ENCODE measurements at regions not wholly inside any gene's neighbourhood (a gene's known extent, or its start where the extent isn't known, plus 50 kb on each side); places are given as distances from the start of the nearest gene placed in this dataset.

GRCh38 chr3:81951106-81951505, 189.7 kb upstream of the GBE1 start:
- TF ChIP-seq, protein P1, sequence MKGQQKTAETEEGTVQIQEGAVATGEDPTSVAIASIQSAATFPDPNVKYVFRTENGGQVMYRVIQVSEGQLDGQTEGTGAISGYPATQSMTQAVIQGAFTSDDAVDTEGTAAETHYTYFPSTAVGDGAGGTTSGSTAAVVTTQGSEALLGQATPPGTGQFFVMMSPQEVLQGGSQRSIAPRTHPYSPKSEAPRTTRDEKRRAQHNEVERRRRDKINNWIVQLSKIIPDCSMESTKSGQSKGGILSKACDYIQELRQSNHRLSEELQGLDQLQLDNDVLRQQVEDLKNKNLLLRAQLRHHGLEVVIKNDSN (IDR thresholded peaks at IDR 0.05) = no peak
- TF ChIP-seq TEAD4 (IDR thresholded peaks at IDR 0.05) (no peak), CREB1 (IDR thresholded peaks at IDR 0.05; ENCODE audit: low read depth) (no peak), ZBTB7A (IDR thresholded peaks at IDR 0.05; ENCODE audit: low read depth) (no peak), TCF12 (IDR thresholded peaks at IDR 0.05; ENCODE audit: low read depth) (no peak), CEBPB (IDR thresholded peaks at IDR 0.05) (no peak), TAF1 (IDR thresholded peaks at IDR 0.05; ENCODE audit: low read depth) (no peak), EGR1 (IDR thresholded peaks at IDR 0.05) (no peak), YY1 (IDR thresholded peaks at IDR 0.05; ENCODE audit: low read depth) (no peak), FOXM1 (IDR thresholded peaks at IDR 0.05; ENCODE audit: borderline replicate concordance, low read depth) (no peak), RAD21 (IDR thresholded peaks at IDR 0.05; ENCODE audit: low read depth) (no peak), NFIC (IDR thresholded peaks at IDR 0.05) (no peak), EP300 (IDR thresholded peaks at IDR 0.05; ENCODE audit: borderline replicate concordance) (no peak)
- TF ChIP-seq, protein P2, sequence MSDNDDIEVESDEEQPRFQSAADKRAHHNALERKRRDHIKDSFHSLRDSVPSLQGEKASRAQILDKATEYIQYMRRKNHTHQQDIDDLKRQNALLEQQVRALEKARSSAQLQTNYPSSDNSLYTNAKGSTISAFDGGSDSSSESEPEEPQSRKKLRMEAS (IDR thresholded peaks at IDR 0.05) = no peak
- TF ChIP-seq, protein P3, sequence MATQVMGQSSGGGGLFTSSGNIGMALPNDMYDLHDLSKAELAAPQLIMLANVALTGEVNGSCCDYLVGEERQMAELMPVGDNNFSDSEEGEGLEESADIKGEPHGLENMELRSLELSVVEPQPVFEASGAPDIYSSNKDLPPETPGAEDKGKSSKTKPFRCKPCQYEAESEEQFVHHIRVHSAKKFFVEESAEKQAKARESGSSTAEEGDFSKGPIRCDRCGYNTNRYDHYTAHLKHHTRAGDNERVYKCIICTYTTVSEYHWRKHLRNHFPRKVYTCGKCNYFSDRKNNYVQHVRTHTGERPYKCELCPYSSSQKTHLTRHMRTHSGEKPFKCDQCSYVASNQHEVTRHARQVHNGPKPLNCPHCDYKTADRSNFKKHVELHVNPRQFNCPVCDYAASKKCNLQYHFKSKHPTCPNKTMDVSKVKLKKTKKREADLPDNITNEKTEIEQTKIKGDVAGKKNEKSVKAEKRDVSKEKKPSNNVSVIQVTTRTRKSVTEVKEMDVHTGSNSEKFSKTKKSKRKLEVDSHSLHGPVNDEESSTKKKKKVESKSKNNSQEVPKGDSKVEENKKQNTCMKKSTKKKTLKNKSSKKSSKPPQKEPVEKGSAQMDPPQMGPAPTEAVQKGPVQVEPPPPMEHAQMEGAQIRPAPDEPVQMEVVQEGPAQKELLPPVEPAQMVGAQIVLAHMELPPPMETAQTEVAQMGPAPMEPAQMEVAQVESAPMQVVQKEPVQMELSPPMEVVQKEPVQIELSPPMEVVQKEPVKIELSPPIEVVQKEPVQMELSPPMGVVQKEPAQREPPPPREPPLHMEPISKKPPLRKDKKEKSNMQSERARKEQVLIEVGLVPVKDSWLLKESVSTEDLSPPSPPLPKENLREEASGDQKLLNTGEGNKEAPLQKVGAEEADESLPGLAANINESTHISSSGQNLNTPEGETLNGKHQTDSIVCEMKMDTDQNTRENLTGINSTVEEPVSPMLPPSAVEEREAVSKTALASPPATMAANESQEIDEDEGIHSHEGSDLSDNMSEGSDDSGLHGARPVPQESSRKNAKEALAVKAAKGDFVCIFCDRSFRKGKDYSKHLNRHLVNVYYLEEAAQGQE (IDR thresholded peaks at IDR 0.05; ENCODE audit: low read depth) = no peak

DNA sequence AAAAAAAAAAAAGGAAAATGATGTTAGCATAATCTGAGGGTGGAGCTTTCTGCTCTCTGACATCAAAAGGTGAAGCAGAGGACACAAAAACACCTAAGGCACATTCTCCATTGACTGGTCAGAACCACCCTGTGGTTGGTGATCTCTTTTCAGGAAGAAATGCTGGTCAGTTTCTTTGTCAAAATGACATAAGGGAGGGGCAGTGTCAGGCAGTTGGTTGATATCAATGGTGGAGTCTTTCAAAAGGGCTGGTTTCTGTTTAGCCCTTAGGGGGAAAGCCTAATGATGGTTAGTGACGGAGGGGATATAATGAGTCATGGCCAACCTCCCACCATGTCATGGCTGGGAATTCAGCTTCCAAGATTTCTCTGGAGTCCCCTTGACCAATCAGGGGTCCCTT, 185.9 kb upstream of the GBE1 start:
- TF ChIP-seq, protein P1 (IDR thresholded peaks at IDR 0.05) = no peak
- TF ChIP-seq CEBPB (IDR thresholded peaks at IDR 0.05) = no peak
- TF ChIP-seq, protein P3 (IDR thresholded peaks at IDR 0.05; ENCODE audit: low read depth) = no peak
- TF ChIP-seq FOXM1 (IDR thresholded peaks at IDR 0.05; ENCODE audit: borderline replicate concordance, low read depth) = no peak
- no peak for TF ChIP-seq TEAD4 (IDR thresholded peaks at IDR 0.05)
- TF ChIP-seq TCF12 (IDR thresholded peaks at IDR 0.05; ENCODE audit: low read depth) = no peak
- TF ChIP-seq ZBTB7A (IDR thresholded peaks at IDR 0.05; ENCODE audit: low read depth) = no peak
- no peak for TF ChIP-seq RAD21 (IDR thresholded peaks at IDR 0.05; ENCODE audit: low read depth)

- TF ChIP-seq CEBPB (IDR thresholded peaks at IDR 0.05) (no peak), FOXM1 (IDR thresholded peaks at IDR 0.05; ENCODE audit: borderline replicate concordance, low read depth) (no peak)
Observed at GRCh38 chr3:81938681-81939080, 177.2 kb upstream of the GBE1 start.

DNA sequence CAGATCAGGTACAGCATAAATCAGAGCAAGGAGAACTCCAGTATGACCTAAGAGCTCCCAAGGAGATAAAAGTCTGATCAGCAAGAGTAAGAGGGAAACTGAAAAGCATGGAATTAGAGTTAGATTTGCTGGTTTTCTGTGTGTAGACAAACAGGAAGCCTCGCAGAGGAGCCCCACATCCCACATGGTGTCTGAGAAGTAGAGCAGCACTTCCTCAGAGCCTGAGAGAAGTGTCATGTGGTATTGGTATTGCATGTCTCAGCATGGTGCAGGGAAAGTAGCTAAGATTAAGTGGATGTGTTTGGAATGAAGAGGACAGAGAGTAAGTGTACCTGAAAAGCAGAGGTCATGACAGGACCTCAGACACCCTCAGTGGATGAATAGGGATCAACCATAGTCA, 175.4 kb upstream of the GBE1 start:
- TF ChIP-seq TCF12 (IDR thresholded peaks at IDR 0.05; ENCODE audit: low read depth) = no peak
- TF ChIP-seq EGR1 (IDR thresholded peaks at IDR 0.05) = no peak
- no peak for TF ChIP-seq CREB1 (IDR thresholded peaks at IDR 0.05; ENCODE audit: low read depth)
- no peak for TF ChIP-seq YY1 (IDR thresholded peaks at IDR 0.05; ENCODE audit: low read depth)
- no peak for TF ChIP-seq CEBPB (IDR thresholded peaks at IDR 0.05)
- TF ChIP-seq NFIC (IDR thresholded peaks at IDR 0.05) = no peak
- TF ChIP-seq FOXM1 (IDR thresholded peaks at IDR 0.05; ENCODE audit: borderline replicate concordance, low read depth) = no peak
- TF ChIP-seq ZBTB7A (IDR thresholded peaks at IDR 0.05; ENCODE audit: low read depth) = no peak
- TF ChIP-seq EP300 (IDR thresholded peaks at IDR 0.05; ENCODE audit: borderline replicate concordance) = no peak
- no peak for TF ChIP-seq RAD21 (IDR thresholded peaks at IDR 0.05; ENCODE audit: low read depth)
- TF ChIP-seq TEAD4 (IDR thresholded peaks at IDR 0.05) = no peak
- no peak for TF ChIP-seq TAF1 (IDR thresholded peaks at IDR 0.05; ENCODE audit: low read depth)
- TF ChIP-seq, protein P1 (IDR thresholded peaks at IDR 0.05) = no peak
- TF ChIP-seq, protein P3 (IDR thresholded peaks at IDR 0.05; ENCODE audit: low read depth) = no peak
- TF ChIP-seq, protein P2 (IDR thresholded peaks at IDR 0.05) = no peak
